Fibroblast of pulmonary artery (primary cell): ENCODE measurements at regions not wholly inside any gene's neighbourhood (a gene's known extent, or its start where the extent isn't known, plus 50 kb on each side); places are given as distances from the start of the nearest gene placed in this dataset.

Experiments
- DNase-seq: peaks from one replicate; pipeline ENCODE4 v3.0.0-alpha.2; 2010; ENCODE audit warnings: low read depth
- H3K4me3 ChIP-seq: replicated peaks from 2 replicates; pipeline ENCODE4 v1.5.1; 2011; ENCODE audit warnings: low read depth, mild to moderate bottlenecking, control low read depth, low read length, moderate library complexity
- CTCF ChIP-seq: IDR thresholded peaks from 2 replicates; pipeline ENCODE4 v1.5.1; 2011; ENCODE audit warnings: mild to moderate bottlenecking, control low read depth, low read length, inconsistent platforms; ENCODE audit errors: missing control alignments

- no peak for DNase-seq
- TF ChIP-seq CTCF: no peak
- H3K4me3 ChIP-seq: no peak overlapping the region
Measured at GRCh38 chr6:122524056-122524455, 52.4 kb upstream of the SERINC1 start.

- TF ChIP-seq CTCF: peak; percentile 100
- DNase-seq: peak; percentile 77
- H3K4me3 ChIP-seq: no peak overlapping the region
Measured at GRCh38 chr6:122530440-122531046, 58.9 kb upstream of the SERINC1 start.

GRCh38 chr6:122548281-122548680 is 61.9 kb upstream of the PKIB start:
- TF ChIP-seq CTCF: no peak
- H3K4me3 ChIP-seq: no peak overlapping the region
- DNase-seq: no peak

- no peak for DNase-seq
- H3K4me3 ChIP-seq: no peak overlapping the region
- no peak for TF ChIP-seq CTCF
Measured at GRCh38 chr6:122548820-122549219, 61.4 kb upstream of the PKIB start.

GRCh38 chr6:122553697-122554096 is 56.5 kb upstream of the PKIB start:
- H3K4me3 ChIP-seq: no peak overlapping the region
- DNase-seq: no peak
- TF ChIP-seq CTCF: no peak

- no peak for TF ChIP-seq CTCF
- no peak for DNase-seq
- no peak overlapping the region for H3K4me3 ChIP-seq
Measured at GRCh38 chr6:122555561-122555960, 54.6 kb upstream of the PKIB start.

GRCh38 chr6:122558080-122558479 is 52.1 kb upstream of the PKIB start:
- DNase-seq: no peak
- no peak for TF ChIP-seq CTCF

More at GRCh38 chr6:122558080-122558479, 52.1 kb upstream of the PKIB start:
- no peak overlapping the region for H3K4me3 ChIP-seq
